HL-60 (cell line): ENCODE measurements at regions not wholly inside any gene's neighbourhood (a gene's known extent, or its start where the extent isn't known, plus 50 kb on each side); places are given as distances from the start of the nearest gene placed in this dataset.

ENCODE experiments used
- DNase-seq, 2 experiments: peaks; one replicate each; pipeline ENCODE4 v3.0.0-alpha.2; 2010 to 2020; ENCODE audit warnings: low read depth in 1 of 2, low spot score in 1 of 2
- H3K27ac ChIP-seq: fragments of 250-450 bp; sonication (Bioruptor Pico); replicated peaks from 2 replicates; pipeline ENCODE4 v1.5.1; 2020; ENCODE audit warnings: mild to moderate bottlenecking, moderate library complexity
- H3K27me3 ChIP-seq: fragments of 250-450 bp; sonication (Bioruptor Pico); 2 replicates; pipeline ENCODE4 v1.5.1; 2021; ENCODE audit warnings: mild to moderate bottlenecking, moderate library complexity; ENCODE audit not compliant: insufficient read depth, poor library complexity, severe bottlenecking
- H3K4me3 ChIP-seq: replicated peaks from 2 replicates; pipeline ENCODE4 v1.5.1; 2011; ENCODE audit warnings: mild to moderate bottlenecking, control low read depth, low read length; ENCODE audit not compliant: insufficient read depth
- GABPA ChIP-seq: IDR thresholded peaks from 2 replicates; pipeline ENCODE4 v1.6.1; 2012; ENCODE audit warnings: low read depth
- POLR2AphosphoS5 ChIP-seq: IDR thresholded peaks from 2 replicates; pipeline ENCODE4 v1.6.1; 2012; ENCODE audit warnings: low read depth
- SPI1 ChIP-seq: IDR thresholded peaks from 2 replicates; pipeline ENCODE4 v1.6.1; 2012; ENCODE audit warnings: low read depth, mild to moderate bottlenecking, borderline replicate concordance
- TF ChIP-seq, protein P1 (sequence below): IDR thresholded peaks from 2 replicates; pipeline ENCODE4 v1.6.1; 2012; ENCODE audit warnings: low read depth; ENCODE audit not compliant: insufficient replicate concordance
- TF ChIP-seq, protein P2 (sequence below): IDR thresholded peaks from one replicate; pipeline ENCODE4 v1.5.1; 2011; ENCODE audit warnings: low read length, control low read depth, inconsistent platforms; ENCODE audit not compliant: insufficient read depth

DNA sequence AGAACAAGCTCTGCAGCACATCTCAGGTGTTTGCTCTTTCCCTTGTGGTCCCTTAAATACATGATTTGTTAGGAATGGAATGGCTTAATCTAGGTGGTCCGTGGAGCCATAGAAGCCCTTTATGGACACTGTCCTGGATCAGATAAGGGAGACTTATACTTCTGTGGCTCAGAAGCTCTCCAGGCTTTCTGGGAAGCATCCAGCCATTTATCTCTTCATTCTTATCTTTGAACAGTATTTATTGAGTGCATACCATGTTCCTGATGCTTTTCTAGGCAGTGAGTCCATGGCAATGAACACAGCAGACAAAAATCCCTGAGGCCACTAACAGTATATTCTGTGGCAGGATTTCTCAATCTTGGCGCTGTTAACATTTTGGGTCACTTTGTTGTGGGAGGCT, 474.5 kb upstream of the EEF2KMT start:
- TF ChIP-seq GABPA, result no peak
- TF ChIP-seq SPI1, result no peak
- TF ChIP-seq, protein P1, sequence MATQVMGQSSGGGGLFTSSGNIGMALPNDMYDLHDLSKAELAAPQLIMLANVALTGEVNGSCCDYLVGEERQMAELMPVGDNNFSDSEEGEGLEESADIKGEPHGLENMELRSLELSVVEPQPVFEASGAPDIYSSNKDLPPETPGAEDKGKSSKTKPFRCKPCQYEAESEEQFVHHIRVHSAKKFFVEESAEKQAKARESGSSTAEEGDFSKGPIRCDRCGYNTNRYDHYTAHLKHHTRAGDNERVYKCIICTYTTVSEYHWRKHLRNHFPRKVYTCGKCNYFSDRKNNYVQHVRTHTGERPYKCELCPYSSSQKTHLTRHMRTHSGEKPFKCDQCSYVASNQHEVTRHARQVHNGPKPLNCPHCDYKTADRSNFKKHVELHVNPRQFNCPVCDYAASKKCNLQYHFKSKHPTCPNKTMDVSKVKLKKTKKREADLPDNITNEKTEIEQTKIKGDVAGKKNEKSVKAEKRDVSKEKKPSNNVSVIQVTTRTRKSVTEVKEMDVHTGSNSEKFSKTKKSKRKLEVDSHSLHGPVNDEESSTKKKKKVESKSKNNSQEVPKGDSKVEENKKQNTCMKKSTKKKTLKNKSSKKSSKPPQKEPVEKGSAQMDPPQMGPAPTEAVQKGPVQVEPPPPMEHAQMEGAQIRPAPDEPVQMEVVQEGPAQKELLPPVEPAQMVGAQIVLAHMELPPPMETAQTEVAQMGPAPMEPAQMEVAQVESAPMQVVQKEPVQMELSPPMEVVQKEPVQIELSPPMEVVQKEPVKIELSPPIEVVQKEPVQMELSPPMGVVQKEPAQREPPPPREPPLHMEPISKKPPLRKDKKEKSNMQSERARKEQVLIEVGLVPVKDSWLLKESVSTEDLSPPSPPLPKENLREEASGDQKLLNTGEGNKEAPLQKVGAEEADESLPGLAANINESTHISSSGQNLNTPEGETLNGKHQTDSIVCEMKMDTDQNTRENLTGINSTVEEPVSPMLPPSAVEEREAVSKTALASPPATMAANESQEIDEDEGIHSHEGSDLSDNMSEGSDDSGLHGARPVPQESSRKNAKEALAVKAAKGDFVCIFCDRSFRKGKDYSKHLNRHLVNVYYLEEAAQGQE, result no peak
- TF ChIP-seq POLR2AphosphoS5, result no peak
- TF ChIP-seq, protein P2, sequence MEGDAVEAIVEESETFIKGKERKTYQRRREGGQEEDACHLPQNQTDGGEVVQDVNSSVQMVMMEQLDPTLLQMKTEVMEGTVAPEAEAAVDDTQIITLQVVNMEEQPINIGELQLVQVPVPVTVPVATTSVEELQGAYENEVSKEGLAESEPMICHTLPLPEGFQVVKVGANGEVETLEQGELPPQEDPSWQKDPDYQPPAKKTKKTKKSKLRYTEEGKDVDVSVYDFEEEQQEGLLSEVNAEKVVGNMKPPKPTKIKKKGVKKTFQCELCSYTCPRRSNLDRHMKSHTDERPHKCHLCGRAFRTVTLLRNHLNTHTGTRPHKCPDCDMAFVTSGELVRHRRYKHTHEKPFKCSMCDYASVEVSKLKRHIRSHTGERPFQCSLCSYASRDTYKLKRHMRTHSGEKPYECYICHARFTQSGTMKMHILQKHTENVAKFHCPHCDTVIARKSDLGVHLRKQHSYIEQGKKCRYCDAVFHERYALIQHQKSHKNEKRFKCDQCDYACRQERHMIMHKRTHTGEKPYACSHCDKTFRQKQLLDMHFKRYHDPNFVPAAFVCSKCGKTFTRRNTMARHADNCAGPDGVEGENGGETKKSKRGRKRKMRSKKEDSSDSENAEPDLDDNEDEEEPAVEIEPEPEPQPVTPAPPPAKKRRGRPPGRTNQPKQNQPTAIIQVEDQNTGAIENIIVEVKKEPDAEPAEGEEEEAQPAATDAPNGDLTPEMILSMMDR, result no peak
- no peak overlapping the region for H3K4me3 ChIP-seq
- no peak overlapping the region for H3K27ac ChIP-seq
- H3K27me3 ChIP-seq, result no peaks in the 10 kb centered on the region
- no peak for DNase-seq

DNA sequence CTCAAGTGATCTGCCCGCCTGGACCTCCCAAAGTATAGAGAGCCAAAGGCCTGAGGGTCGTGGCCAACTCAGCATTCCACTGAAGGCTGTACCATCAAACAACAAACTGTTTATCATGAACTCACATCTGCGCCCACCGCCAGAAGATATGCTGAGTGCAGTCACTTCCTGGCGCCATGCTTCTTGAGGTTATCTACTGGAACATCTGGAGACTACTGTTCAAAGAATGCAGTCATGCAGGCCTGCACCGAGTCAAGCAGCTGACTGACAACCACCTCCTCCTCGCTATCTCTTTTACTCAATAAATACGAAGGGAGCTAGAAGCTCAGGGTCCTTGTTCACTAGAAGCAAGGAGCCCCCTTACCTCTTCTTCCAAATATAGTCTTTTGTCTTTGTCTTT, 473.9 kb upstream of the EEF2KMT start:
- no peak for DNase-seq
- H3K27ac ChIP-seq, result no peak overlapping the region
- H3K27me3 ChIP-seq, result no peaks in the 10 kb centered on the region
- no peak overlapping the region for H3K4me3 ChIP-seq
- TF ChIP-seq, protein P1, result no peak
- no peak for TF ChIP-seq SPI1
- TF ChIP-seq GABPA, result no peak
- TF ChIP-seq, protein P2, result no peak
- no peak for TF ChIP-seq POLR2AphosphoS5

DNA sequence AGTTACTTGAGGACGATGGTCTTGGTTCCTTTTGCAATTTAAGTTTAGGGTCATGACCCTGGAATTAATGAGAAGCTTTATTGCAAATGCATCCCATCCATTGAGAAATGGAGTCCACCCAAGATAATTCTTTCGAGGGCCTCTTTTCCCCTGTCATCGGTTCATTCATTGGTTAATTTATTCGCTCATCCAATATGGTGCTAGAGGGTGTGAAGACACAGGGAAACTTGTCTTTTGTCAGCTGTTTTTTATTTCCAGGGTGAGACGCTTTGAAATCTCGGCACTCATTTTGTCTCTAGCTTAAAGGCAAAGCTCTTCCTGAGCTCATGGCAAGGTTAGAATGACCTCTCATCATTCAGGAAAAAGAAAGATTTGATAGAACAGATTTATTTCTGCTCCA, 464.2 kb upstream of the EEF2KMT start:
- Histone ChIP-seq H3K4me3 (no peak overlapping the region), H3K27me3 (no peaks in the 10 kb centered on the region), H3K27ac (no peak overlapping the region)
- TF ChIP-seq GABPA, result no peak
- TF ChIP-seq SPI1, result no peak
- TF ChIP-seq, protein P2, result no peak
- TF ChIP-seq, protein P1, result no peak
- TF ChIP-seq POLR2AphosphoS5, result no peak
- no peak for DNase-seq
